Erythroblast (primary cell): ENCODE measurements at regions not wholly inside any gene's neighbourhood (a gene's known extent, or its start where the extent isn't known, plus 50 kb on each side); places are given as distances from the start of the nearest gene placed in this dataset.

Experiments
- GATA1 ChIP-seq: IDR thresholded peaks from 2 replicates; pipeline ENCODE4 v1.6.1; 2011; ENCODE audit warnings: low read depth, mild to moderate bottlenecking, control low read depth, low read length, moderate library complexity
- POLR2A ChIP-seq: IDR thresholded peaks from 2 replicates; pipeline ENCODE4 v1.6.1; 2011; ENCODE audit warnings: mild to moderate bottlenecking, low read length

- TF ChIP-seq POLR2A (no peak), GATA1 (no peak)
Observed at GRCh38 chr7:42414028-42414427, 177.0 kb upstream of the GLI3 start.
